HPDE6-E6E7 (cell line): ENCODE measurements at regions not wholly inside any gene's neighbourhood (a gene's known extent, or its start where the extent isn't known, plus 50 kb on each side); places are given as distances from the start of the nearest gene placed in this dataset.
"Not testable (repeated sequence)": the region's sequence is repeated elsewhere in the genome, so short reads cannot be mapped to it uniquely, and the experiment has no call there.

Experiments used
- DNase-seq: peaks from one replicate; pipeline ENCODE4 v3.0.0; 2011; ENCODE audit warnings: missing footprints; ENCODE audit errors: extremely low spot score

- DNase-seq: no peak
Measured at GRCh38 chr5:108696951-108697715, 50.6 kb upstream of the FER start.

DNA sequence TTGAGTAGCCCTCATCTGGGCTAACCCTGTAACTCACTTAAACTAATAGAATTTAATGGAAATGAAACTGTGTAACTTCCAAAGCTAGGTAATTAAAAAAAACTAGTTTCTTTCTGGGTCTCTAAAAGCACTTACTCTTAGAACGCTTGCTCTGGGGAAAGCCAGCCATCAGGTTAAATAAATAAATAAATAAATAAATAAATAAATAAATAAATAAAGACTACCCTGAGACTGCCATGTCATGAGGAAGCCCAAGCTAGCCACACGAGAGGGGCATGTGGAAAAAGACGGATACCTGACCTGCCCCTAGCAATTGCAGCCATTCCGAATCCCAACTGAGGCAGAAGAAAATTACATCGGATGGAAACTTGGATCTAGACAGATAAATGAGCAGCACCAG lies 51.3 kb upstream of the FER start:
- no peak for DNase-seq

- no peak for DNase-seq
Measured at GRCh38 chr5:108688485-108688884, 59.2 kb upstream of the FER start.

DNA sequence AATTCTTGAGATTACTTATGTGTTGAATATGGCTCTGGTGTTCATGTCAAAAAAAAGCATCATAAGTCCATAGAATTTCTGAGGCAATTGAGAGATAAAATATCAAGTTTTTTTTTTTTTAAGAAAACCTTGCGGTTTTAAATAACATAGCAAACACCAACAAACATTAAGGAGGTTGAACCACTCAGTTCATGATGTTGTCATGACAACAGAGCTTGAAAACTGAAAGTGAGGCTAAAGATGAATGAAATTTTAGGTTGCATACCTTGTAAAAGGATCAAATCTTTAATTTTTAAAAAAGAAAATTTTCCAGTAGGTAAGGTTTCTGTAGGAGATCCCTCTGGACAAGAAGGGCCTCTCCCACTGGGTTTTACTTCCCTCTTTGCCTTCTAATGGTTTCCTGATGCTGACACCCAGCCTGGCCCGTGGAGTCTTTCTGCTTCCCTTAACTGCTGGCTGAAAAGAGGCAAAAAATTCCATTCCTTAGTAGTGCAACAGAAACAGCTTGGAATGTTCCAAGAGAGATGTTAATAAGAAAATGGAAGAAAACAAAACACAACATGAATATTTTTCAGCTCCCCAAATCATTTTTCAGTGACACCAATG lies 60.0 kb upstream of the FER start:
- DNase-seq: no peak

- no peak for DNase-seq
Measured at GRCh38 chr5:108686676-108687075, 61.0 kb upstream of the FER start.

DNA sequence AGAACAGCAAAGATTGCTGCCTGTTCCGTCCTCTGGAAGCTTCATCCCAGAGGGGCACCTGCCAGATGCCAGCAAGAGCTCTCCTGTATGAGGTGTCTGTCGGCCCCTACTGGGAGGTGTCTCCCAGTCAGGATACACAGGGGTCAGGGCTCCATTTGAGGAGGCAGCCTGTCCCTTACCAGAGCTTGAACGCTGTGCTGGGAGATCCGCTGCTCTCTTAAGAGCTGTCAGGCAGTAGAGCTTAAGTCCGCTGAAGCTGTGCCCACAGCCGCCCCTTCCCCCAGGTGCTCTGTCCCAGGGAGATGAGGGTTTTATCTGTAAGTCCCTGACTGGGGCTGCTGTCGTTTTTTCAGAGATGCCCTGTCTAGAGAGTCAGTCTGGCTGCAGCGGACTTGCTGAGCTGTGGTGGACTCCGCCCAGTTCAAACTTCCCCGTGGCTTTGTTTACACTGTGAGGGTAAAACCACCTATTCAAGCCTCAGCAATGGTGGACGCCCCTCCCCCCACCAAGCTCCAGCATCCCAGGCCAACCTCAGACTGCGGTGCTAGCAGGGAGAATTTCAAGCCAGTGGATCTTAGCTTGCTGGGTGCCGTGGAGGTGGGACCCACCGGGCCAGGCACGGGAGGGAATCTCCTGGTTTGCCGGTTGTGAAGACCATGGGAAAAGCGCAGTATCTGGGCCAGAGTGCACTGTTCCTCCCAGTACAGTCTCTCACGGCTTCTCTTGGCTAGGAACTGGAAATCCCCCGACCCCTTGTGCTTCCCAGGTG lies 62.1 kb upstream of the FER start:
- not testable (repeated sequence) for DNase-seq

GRCh38 chr5:108681079-108681921 lies 66.4 kb upstream of the FER start:
- DNase-seq: peak; percentile 52

- no peak for DNase-seq
Measured at GRCh38 chr5:108678091-108678490, 69.6 kb upstream of the FER start.

- DNase-seq: no peak
Measured at GRCh38 chr5:108675736-108676135, 72.0 kb upstream of the FER start.

- no peak for DNase-seq
Measured at GRCh38 chr5:108672639-108673038, 75.1 kb upstream of the FER start.

GRCh38 chr5:108670591-108671289 lies 77.0 kb upstream of the FER start:
- DNase-seq: no peak

- DNase-seq: no peak
Measured at GRCh38 chr5:108669462-108669861, 78.2 kb upstream of the FER start.

DNA sequence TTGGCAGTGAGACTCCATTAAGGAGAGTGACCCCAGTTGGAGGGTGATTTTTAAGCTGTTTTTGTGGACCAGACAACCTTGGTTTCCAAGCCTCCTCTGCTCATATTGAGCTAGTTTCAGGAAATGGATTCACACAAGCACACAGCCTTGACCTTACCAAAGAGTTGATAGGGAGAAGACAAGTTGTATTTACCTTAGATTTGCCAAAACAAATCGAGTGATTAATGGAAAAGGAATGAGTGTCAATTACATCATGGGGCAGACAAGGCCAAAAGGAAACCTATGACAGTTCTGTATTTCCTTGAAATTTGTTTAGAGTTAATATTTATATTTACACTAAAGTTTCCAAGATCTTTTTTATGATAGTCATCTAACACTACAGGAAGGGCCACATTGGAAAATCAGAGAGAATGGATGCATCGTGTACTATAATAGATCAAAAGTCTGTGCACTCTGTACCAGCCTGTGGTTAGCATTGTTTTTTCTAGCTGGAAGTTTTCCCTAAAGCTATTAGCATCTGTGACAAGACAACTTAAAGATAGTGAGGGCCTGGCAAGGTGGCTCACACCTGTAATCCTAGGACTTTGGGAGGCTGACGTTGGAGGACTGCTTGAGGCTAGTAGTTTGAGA lies 86.0 kb upstream of the FER start:
- peak; percentile 38 for DNase-seq

DNA sequence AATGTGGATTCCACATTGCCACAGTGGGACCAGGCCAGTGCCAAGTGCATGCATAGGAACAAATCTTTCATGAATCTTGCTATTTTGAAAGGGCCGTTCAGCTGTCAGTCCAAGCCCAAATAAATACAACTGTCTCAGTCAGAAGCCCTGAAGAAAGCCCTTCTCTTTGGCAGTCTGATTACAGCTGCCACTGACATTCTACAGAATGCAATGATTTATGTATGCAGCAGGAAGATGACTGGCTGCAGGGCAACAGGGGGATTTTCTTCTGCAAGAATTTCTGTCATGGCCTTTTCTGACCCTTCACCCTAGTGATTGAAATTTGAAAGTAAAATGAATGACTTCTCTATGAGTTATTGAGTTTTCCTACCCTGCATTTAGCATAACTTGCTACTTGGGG lies 86.7 kb upstream of the FER start:
- no peak for DNase-seq

- no peak for DNase-seq
Measured at GRCh38 chr5:108660291-108660690, 87.4 kb upstream of the FER start.

DNA sequence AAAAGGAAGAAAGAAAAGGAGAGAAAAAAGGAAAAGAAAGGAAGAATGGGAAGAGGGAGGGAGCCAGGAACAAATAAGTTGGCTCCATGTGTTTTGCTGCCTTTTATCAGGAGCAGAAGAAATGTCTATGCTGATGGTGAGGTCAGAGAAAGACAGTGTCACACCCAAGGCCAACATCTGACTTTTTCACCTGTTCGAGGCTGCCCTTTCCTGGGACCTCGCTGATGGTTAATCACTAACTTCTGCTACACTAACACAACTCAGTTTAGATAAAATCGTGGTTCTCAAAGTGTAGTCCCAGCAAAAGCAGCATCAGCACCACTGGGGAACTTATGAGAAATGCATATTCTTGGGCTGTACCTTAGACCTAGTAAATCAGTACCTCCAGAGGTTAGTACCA lies 88.2 kb upstream of the FER start:
- no peak for DNase-seq

DNA sequence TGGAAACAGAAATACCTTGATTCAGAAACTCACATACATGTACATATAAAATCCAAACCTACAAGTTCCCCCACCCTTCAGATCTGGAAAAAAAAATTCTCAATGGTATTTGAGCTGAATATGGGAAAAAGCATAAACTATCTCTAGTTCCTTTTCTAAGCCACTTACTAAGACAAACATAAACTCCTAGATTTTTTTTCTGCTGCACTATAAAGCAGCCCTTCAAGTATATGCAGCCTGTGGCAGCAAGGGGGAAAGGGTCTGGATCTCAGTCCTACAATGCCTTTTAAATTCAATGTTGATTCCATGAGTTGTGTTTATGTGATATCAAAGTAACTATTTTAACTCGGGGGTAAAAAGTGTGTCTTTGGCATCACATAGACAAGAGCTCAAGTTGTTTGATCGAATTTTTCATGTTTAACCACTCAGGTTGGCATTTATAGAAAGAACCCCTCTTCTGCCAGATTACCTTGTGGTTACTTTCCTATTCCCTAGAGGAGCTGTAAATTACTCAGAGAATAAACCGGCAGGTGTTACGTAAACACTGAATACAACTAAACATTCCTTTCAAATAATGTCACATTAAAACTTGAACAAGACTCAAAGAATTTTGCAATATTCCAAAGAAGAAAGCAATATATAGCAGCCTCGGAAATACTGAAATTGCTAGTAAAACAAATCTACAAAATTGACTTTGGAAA lies 91.8 kb upstream of the FER start:
- DNase-seq: peak; percentile 60

- DNase-seq: no peak
Measured at GRCh38 chr5:108654051-108654450, 93.6 kb upstream of the FER start.

DNA sequence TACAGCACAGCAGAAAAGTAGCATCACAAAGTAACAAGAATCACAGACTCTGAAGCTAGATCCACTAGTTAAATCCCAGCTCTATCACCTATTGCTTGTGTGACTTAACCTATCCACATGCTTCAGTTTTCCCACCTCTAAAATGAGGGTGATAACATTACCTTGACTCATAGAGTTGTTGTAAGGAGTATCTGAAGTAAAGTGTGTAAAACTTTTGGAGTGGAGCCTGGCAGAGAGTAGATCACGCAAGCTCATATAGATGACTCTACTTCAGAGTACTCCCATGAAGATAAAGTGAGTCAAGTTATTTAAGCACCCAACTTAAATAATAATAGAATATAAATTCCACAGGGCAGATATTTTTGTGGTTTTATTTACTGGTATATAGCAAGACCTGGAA lies 94.5 kb upstream of the FER start:
- no peak for DNase-seq

DNA sequence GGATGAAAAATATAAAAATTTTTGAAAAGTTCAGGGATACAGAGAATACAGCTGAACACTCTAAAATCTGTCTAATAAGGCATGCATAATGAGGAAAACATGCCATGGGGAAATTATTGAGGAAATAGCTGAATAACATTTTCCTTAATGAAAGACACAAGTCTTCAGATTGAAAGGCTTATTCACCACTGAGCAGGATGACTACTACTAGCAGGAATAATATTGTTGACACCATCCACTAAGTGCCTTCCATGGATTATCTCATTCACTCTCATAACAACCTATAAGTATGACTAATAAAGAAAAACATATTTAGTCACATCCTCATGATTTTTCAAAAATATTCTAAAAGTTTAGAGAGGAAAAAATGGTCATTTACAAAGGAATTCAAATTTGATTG lies 96.7 kb upstream of the FER start:
- peak; percentile 45 for DNase-seq
